HG03066 (cell line): ENCODE measurements at regions not wholly inside any gene's neighbourhood (a gene's known extent, or its start where the extent isn't known, plus 50 kb on each side); places are given as distances from the start of the nearest gene placed in this dataset.

Source experiments
- ATAC-seq: cut with Tn5 transposase; IDR thresholded peaks from one replicate; pipeline ENCODE4 v1.9.1; 2021; ENCODE audit warnings: low read depth; ENCODE audit not compliant: unreplicated experiment

DNA sequence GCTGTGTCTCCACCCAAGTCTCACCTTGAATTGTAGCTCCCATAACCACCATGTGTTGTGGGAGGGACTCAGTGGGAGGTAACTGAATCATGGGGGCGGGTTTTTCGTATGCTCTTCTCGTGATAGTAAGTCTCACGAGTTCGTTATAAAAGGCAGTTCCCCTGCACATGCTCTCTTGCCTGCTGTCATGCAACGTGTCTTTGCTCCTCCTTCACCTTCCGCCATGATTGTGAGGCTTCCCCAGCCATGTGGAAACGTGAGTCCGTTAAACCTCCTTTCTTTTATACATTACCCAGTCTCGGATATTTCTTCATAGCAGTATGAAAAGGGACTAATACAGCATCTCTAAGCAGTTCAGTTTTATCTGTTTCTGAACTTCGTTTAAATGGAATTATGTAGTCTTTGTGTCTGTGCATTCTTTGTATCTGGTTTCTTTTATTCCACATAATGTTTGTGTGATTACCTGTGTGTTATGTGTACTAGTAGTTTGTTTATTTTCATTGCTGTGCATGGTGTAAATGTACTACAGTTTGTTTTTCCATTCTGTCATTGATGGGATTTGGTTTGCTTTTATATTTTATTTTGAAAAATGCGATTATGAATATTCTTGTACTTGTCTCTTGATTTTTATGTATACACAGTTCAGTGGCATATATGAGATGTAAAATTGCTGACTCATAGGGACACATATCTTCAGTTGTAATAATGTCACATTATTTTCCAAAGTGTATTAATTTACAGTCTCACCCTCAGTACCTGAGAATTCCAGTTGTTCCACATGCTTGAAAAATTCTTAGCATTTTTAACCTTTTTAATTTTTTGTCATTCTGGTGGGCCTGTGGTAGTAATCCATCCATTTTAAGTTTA, 304.9 kb downstream of the GBA3 start:
- ATAC-seq: no peak

DNA sequence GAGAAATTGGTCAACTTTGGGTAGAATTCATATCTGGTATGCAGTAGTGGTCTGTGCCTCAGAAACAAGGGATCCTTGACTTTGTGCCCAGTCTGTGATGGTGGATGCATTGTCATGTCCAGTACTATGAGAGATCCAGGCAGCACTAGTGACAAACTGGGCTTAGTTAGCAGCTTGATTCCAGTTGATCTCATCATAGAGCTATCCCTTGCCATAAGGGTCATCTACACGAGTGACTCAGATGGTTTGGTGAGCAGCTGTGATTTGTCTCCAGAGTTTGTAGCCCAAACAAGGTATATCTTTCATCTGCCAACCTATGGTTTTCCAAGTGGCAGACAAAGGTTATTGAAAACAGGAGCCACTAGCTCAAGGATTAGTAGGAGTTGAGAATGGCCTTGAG, 298.8 kb downstream of the GBA3 start:
- no peak for ATAC-seq

DNA sequence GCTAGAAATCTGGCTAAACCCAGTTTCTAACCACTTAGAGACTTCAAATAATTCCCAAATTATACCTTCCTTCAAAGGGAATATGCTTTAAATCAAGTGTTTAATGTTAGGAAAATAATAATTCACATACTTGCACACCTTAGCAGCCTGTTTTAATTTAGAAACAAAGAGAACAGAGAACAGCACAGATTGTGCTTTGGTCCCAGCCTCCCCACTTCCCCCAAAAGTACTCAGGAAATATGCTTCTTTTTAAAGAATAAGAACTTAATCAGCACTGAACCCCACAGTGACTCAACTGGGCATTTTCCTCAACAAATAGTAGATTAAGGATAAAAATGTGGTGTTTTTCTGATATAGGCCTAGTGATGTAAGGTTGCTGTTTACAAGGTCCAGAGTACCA, 295.8 kb downstream of the GBA3 start:
- ATAC-seq: no peak

DNA sequence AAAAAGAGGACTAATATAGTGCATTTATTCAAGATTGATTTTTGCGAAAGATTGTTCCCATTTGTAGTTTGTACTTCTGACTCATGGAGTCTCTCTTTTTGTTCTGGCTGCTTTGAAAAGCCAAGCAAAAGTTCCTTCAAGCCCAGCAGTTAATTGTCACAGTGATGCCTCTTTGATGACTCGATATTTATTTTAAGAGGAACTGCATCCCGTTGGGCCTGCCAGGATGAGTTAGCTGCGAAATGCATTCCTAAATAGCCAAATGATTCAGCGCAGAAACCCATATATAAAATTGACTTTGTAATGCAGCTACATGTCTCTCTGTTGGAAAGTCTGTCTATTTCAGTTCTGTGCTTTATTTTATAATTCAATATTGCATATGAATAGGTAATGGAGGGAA, 295.1 kb downstream of the GBA3 start:
- no peak for ATAC-seq

DNA sequence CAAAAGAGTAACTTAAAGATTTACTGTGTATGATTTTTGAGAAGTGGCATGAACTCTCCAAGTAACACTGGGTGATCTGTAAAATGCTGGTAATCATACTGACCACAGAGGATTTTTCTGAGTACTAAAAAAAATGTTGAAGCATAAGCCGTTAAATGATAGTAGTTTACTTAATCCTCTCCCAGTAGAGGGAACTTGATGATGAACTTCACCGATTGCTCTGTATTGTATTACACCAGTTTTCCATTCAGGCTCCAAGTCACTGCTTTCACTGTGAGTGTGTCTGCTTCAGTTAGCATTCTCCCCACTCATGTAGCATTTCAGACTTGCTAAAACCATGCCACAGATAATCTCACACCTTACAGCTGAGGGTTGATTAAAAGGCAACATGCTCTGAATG, 294.1 kb downstream of the GBA3 start:
- ATAC-seq: no peak

DNA sequence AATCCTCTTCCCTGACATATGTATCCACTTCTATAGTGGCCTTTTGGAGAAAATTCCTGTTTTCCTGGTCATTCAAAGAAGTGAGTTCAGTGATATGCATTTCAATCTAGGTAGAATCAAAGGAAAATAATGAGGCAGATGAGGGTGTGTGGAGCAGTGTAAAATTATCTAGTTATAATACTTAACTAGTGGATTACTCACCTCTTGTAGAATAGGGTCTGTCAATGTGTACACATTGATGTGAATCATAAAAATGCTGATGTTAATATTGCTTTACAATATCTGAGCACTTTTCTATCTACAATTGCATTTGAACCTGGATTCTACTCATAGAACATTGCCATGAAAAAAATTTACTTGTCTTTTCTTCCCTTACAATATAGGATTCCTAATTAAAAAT, 293.5 kb downstream of the GBA3 start:
- ATAC-seq: no peak

DNA sequence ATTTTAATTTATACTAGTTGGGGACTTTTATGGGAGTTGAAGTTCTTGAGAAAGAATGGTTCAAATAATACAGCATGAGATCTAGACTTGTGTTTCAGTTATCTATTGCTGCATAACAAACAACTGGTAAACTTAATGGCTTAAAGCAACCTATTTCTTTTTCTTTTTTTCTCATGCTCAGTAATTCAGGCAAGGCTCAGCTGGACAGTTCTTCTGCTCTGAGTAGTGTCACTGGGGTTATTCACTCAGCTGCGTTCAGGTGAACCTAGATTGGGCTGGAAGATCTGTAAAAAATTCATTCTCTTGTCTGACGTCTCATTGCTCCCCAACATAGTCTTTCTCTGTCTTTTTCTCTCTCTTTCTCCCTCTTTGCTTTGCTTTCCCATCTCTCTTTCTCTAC, 291.7 kb downstream of the GBA3 start:
- no peak for ATAC-seq

DNA sequence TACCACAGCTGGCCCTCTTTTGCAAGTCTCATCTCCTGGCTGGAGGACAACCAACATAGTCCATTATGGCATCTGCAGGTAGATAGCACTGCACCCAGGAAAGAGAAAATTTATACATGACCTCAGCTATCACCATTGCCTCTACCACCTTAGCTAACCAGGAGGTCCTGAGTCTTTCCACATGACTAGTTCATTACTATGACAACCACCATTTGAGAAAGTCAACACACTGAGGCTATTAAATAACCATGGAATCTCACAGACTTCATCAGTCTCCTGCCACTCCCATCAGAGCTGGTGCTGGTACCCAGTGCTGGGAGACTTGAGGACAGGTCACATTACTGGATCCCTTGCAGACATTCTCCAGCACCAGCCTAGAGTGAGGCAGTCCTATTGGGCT, 285.9 kb downstream of the GBA3 start:
- no peak for ATAC-seq

DNA sequence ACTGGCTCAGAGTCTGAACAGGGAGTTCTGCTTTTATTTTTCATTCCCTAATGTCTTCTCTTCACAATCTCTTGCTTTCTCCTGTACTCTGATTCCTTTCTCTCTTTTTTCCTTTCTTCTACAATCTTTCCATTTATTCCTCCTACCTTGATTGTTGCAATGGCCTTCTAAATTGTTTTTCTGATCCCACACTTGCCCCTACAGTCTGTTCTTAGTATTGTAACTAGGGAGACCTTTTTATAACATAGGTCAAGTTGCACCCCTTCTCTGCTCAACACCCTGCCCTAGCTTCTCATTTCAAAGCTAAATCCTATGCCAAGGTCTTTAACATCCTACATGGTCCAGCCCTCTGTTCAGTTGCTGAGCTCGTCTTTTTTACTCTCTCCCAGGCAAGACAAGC, 277.9 kb downstream of the GBA3 start:
- ATAC-seq: no peak

DNA sequence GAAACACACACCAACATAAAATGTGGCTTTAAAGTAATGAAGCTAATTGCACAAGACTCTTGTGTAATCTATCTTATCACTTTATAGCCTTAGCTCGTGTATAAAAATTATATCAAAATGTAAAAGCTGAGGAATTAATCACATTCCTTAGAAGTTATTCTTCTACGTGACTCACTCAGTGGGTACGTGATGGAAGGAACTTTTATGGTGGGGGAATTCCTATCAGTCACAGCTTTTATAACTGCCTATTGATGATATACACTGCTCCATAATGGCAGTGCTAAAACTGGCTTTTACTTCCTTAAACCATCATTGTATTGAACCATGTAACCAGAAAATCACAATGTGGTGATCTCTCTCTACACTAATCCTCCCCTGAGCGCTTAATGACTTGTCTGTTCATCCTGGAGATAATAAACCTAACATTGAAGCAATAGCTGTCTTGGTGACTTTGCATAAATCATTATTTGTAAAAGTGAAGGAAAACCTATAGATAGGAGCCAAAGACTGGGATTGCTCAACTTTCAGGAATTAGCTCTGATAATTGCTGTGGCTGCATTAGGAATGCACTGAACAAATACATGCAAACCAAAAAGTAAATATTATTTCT, 276.7 kb downstream of the GBA3 start:
- no peak for ATAC-seq

DNA sequence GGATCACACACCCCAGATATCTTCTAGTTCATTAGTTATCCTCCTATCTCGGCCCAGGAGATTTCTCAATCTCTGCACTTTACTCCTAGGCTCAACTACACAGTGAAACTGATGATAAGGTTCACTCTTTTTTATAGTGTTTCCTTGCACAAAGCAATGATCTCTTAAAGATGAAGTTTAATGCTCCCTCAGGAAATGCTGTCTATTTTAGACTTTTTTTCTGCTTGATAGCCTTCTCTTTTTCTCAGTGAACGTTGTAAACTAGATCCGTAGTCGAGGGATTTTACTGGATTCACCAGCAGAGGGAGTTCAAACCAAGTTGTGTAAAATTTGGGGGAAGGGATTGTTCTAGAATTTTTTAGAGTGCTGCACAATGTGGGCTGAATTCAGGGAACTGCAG, 269.6 kb downstream of the GBA3 start:
- no peak for ATAC-seq

DNA sequence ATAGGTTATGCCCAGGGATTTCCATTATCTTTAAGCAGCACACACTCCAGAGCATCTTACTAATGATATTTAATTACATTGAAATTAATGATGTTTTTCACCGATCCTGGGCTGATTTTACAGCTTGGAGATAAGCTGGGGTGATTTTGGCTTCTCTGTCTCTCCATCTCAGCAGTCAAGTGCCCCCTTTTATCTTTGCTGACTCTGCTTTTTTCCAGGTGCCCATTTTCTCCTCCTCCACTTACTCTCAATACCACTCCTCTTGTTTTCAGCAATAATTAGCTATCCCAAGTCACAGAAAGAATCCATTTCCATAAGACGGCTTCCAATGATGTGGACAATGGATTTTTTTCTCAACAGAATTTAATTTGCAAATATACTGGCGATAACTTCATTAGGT, 266.7 kb downstream of the GBA3 start:
- ATAC-seq: no peak

DNA sequence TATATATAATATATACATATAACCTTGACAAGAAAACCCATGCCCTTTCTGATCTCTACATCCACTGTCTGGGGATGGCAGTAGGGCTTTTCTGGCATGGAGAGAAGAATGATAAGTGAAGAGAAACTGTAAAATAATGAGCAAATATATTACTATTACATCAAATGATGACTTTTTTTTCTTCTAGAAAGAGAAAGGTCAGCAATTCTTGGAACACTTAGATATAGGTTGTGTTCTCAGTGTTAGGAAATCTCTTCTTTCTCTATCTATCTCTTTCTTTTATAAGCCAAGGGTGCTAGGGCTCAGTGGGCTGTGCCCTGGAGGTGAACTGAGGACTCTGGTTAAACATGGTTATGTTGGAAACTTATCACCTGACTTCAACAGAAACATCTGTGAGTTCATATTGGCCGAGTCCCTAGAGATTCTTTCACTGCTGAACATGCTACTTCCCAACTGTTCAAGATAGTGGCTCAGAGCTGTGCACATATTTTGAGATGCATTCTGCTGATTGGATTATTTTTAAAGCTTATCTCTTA, 265.1 kb downstream of the GBA3 start:
- no peak for ATAC-seq

DNA sequence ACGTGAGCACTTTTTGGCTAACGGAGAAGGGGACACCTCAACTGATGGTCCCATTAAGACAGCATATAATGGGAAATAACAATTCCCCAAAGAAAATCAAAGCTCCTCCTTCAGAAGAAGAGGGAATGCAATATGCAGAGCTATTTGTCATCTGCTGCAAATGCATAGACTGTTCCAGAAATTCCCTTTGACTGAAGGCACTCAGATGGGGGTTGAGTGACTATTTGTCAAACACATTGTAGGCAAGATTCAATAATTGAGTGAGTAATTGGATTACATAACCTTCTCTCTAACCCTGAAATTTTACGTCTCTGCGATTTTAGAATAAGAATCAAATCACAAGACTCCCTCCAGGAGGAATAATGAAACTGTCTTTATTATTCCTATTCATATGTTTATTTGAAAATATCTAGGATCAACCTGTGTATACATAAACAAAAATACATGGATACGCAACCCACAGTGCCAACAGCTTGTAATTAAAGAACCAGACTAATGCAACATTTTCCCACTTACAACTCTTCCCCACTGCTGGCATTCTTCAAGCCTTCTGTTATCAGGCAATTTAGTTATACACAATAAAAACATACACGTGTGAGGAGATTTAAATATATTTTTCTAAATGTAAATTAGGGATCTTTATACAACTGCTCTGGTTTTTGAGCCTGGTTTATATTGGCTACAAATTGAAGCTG, 256.6 kb downstream of the GBA3 start:
- ATAC-seq: no peak

DNA sequence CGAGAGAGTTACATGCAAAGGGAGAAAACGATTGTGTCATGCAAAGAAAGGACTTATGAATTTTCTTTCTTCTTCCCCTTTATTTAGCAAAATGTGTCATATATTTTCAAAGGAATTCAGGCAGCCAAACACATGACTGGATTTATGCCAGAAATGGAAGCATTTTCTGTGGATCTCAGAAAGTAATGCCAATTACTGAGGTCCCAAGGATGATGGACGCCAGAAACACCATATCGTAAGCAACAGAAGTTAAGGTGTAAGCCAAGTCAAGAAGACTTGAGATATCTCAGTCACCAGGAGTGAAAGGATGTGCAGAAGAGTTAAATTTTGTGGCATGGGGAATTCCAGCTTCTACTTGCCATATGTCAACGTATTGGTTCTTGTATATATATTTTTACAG, 255.1 kb downstream of the GBA3 start:
- ATAC-seq: no peak

DNA sequence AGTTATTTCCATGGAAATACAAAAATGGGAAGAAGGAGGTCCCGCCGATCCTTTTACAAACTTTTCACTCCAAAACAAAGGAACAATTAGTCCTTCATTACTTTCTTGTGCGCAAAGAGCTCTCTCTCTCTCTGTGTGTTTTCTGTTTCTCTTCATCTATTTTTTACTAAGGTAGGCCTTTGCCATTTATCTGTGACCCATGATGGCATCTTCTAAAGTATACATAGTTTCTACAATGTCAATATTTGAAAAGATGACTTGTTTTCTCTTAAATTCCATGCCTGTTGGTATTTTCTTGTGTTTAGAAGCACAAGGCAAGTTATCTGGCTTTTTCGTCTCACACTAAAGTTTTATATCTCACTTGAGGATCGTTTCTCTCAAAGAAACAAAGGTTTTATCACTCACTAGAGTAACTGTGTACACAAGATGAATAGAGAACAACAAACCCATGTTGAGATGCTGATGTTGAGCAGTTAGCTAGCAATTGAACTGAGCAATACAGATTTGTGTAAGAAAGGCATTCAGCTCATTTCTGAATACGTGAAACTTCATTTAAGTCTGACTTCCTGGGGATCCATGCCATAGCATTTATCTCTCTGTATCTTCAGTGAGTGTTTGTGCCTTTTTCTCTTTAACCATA, 250.3 kb downstream of the GBA3 start:
- ATAC-seq: no peak

DNA sequence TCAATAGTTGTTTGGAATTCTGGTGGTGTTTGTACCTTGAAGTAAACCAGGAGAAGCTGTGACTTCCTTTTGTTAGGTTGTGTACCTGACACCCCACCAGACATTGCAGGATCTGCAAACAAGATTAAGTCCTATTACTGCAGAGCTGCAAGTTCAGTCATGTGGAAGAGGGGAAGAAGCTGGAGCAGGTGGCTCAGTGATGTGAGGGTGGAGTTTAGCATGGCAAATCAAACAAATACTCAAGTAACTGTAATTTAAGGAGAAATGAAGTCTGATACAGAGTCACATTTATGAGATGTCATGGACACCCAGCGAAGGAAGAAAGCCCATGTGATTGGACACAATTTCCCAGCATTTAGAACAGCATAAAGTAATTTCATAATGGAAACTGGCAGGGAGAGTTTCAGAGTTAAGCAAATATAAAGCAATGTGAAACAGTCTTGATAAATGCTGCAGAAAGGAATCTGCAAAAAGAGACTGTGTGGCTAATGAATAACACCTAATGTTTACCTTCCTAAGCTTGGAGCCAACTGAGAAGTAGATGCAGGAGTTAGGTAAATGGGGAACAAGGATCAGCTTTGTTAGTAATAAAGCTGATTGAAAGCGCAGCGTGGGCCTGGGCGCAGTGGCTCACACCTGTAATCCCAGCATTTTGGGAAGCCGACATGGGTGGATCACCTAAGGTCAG, 249.1 kb downstream of the GBA3 start:
- ATAC-seq: no peak

DNA sequence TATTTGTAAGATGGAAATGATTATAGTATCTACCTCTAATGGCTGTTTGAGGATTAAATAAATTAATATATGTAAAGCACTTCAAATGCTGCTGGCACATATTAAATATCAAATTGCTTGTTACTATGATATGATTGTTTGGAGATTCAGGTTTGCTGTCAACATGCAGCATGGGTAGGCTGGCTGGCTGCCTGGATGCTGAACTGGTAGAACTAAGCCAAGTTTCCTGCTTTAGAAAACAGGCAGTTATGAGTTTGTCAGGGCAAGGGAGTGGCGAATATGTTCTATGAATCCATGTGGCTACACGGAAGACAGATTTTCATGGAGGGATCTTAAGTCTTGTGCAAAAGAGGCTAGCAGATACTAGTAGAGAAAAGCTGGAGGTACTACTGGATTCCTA, 239.6 kb downstream of the GBA3 start:
- no peak for ATAC-seq

DNA sequence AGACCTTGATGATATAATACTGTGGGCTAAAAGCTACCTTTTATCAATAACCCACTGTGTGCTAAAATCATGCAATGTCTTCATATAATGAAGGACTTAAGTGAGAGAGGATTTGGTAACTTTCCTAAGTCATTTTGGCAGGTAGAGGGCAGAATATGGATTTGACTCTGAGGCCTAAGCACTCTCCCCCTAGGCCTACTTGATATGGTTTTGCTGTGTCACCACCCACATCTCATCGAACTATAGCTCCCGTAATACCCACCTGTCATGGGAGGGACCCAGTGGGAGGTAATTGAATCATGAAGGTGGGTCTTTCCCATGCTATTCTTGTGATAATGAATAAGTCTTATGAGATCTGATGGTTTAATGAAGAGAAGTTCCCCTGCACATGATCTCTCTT, 229.7 kb downstream of the GBA3 start:
- no peak for ATAC-seq

DNA sequence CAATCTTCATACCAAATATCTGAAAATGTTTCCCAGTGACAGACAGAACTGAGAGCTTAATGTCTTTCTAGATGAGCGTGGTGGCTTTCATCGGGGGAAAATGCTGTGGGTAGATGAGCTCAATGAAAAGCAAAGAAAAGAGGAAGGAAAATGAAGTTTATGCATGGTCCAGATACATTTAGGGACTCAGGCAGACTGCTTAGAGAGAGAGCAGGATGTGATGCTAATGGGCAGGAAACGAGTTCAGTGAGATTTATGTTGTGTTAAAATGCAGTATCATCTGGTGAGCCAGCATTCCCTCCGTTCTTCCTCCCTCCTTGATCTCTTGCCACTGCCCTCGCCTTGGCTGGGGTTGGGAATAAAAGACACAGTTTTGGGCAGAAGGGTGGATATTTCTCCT, 229.2 kb downstream of the GBA3 start:
- ATAC-seq: no peak

DNA sequence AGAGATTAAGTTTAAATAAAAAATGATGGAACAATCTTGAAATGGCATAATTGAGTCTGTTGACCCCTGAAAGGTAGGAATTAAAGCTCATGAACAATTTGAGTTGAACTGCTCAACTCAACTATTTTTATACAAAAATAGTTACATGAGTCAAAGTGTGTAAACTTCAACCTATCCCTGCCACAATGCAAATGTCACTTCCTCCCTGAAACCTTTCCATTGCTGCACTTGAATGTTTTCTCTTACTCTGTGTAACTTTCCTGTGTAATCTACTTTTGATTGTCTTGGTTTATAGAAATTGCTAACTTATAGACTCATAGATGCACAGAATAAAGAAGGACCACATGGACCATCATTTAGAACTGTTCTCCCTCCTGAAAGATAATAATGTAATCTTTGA, 218.5 kb downstream of the GBA3 start:
- ATAC-seq: no peak
